Parathyroid adenoma (tissue), 2 donors: ENCODE measurements at regions not wholly inside any gene's neighbourhood (a gene's known extent, or its start where the extent isn't known, plus 50 kb on each side); places are given as distances from the start of the nearest gene placed in this dataset.
A peak's percentile ranks its signal among the peaks of the same experiment; 100 is the strongest.
"Not testable (repeated sequence)": the region's sequence is repeated elsewhere in the genome, so short reads cannot be mapped to it uniquely, and the experiment has no call there.

ENCODE experiments used
- H2AFZ ChIP-seq: fragments of 300-600 bp; sonication (generic); one replicate; pipeline ENCODE4 v1.7.0; 2017; ENCODE audit warnings: antibody characterized with exemption, mild to moderate bottlenecking
- H3K27ac ChIP-seq: fragments of 300-600 bp; sonication (generic); one replicate; pipeline ENCODE4 v1.7.0; 2017
- H3K27me3 ChIP-seq: fragments of 300-600 bp; sonication (generic); one replicate; pipeline ENCODE4 v1.7.0; 2017; ENCODE audit warnings: low read length; ENCODE audit not compliant: control insufficient read depth, insufficient read depth
- H3K36me3 ChIP-seq: fragments of 300-600 bp; sonication (generic); one replicate; pipeline ENCODE4 v1.7.0; 2017; ENCODE audit warnings: low read length; ENCODE audit not compliant: control insufficient read depth, insufficient read depth
- H3K4me1 ChIP-seq: fragments of 300-600 bp; sonication (generic); one replicate; pipeline ENCODE4 v1.7.0; 2017; ENCODE audit warnings: control low read depth
- H3K4me2 ChIP-seq: fragments of 300-600 bp; sonication (generic); one replicate; pipeline ENCODE4 v1.7.0; 2017; ENCODE audit warnings: low read length
- H3K4me3 ChIP-seq: fragments of 300-600 bp; sonication (generic); one replicate; pipeline ENCODE4 v1.7.0; 2017; ENCODE audit warnings: low read depth, low read length
- H3K79me2 ChIP-seq: fragments of 300-600 bp; sonication (generic); one replicate; pipeline ENCODE4 v1.7.0; 2017; ENCODE audit warnings: control low read depth
- H3K9ac ChIP-seq: fragments of 300-600 bp; sonication (generic); one replicate; pipeline ENCODE4 v1.7.0; 2017; ENCODE audit warnings: mild to moderate bottlenecking
- H3K9me3 ChIP-seq: fragments of 300-600 bp; sonication (generic); one replicate; pipeline ENCODE4 v1.7.0; 2017; ENCODE audit warnings: low read length; ENCODE audit not compliant: control insufficient read depth
- CTCF ChIP-seq: fragments of 300-600 bp; sonication (generic); IDR thresholded peaks from one replicate; pipeline ENCODE4 v1.7.0; 2017; ENCODE audit warnings: antibody characterized with exemption, mild to moderate bottlenecking
- donor health status: primary hyperparathyroidism.

- H3K9me3 ChIP-seq: no peaks in the 10 kb centered on the region
- no peak for TF ChIP-seq CTCF
- no peaks in the 10 kb centered on the region for H3K36me3 ChIP-seq
- H3K9ac ChIP-seq: no peak overlapping the region
- peaks cover 3% of the 10 kb centered on the region for H3K4me1 ChIP-seq
- H3K79me2 ChIP-seq: no peaks in the 10 kb centered on the region
- H3K27me3 ChIP-seq: no peaks in the 10 kb centered on the region
- no peak overlapping the region for H3K27ac ChIP-seq
- H2AFZ ChIP-seq: no peak overlapping the region
- no peak overlapping the region for H3K4me3 ChIP-seq
- H3K4me2 ChIP-seq: no peak overlapping the region
Observed at GRCh38 chr2:187194049-187194448, 254.0 kb downstream of the CALCRL start.

- Histone ChIP-seq H3K79me2 (no peaks in the 10 kb centered on the region), H3K4me1 (peaks cover 7% of the 10 kb centered on the region), H3K9ac (no peak overlapping the region), H3K9me3 (no peaks in the 10 kb centered on the region), H2AFZ (peak overlapping the region; percentile 43), H3K36me3 (no peaks in the 10 kb centered on the region), H3K27ac (no peak overlapping the region), H3K4me2 (no peak overlapping the region), H3K27me3 (no peaks in the 10 kb centered on the region), H3K4me3 (no peak overlapping the region)
- TF ChIP-seq CTCF: no peak
Observed at GRCh38 chr2:187188783-187189631, 259.0 kb downstream of the CALCRL start.

GRCh38 chr2:187187519-187187918 lies 260.5 kb downstream of the CALCRL start:
- H3K4me3 ChIP-seq: no peak overlapping the region
- no peaks in the 10 kb centered on the region for H3K9me3 ChIP-seq
- H3K79me2 ChIP-seq: no peaks in the 10 kb centered on the region
- H3K4me1 ChIP-seq: peaks cover 7% of the 10 kb centered on the region
- no peak for TF ChIP-seq CTCF
- H2AFZ ChIP-seq: no peak overlapping the region
- H3K27me3 ChIP-seq: no peaks in the 10 kb centered on the region
- H3K4me2 ChIP-seq: no peak overlapping the region
- no peak overlapping the region for H3K9ac ChIP-seq
- no peaks in the 10 kb centered on the region for H3K36me3 ChIP-seq
- H3K27ac ChIP-seq: no peak overlapping the region

GRCh38 chr2:187180529-187180928 lies 267.5 kb downstream of the CALCRL start:
- no peaks in the 10 kb centered on the region for H3K36me3 ChIP-seq
- no peaks in the 10 kb centered on the region for H3K4me1 ChIP-seq
- H3K27me3 ChIP-seq: no peaks in the 10 kb centered on the region
- H3K4me2 ChIP-seq: no peak overlapping the region
- no peak overlapping the region for H2AFZ ChIP-seq
- H3K27ac ChIP-seq: no peak overlapping the region
- no peaks in the 10 kb centered on the region for H3K9me3 ChIP-seq
- H3K9ac ChIP-seq: no peak overlapping the region
- H3K4me3 ChIP-seq: no peak overlapping the region
- H3K79me2 ChIP-seq: no peaks in the 10 kb centered on the region
- no peak for TF ChIP-seq CTCF

- H2AFZ ChIP-seq, H3K36me3 ChIP-seq, H3K4me2 ChIP-seq, H3K4me3 ChIP-seq, H3K79me2 ChIP-seq, H3K9me3 ChIP-seq, H3K27me3 ChIP-seq, H3K4me1 ChIP-seq, H3K9ac ChIP-seq, H3K27ac ChIP-seq: not testable (repeated sequence)
Observed at GRCh38 chr2:187178876-187179275, 269.2 kb downstream of the CALCRL start.
